ENCODE measurements at regions not wholly inside any gene's neighbourhood (a gene's known extent, or its start where the extent isn't known, plus 50 kb on each side); places are given as distances from the start of the nearest gene placed in this dataset.
A peak's percentile ranks its signal among the peaks of the same experiment; 100 is the strongest.

GRCh38 chr11:37712251-37712650, 1114.2 kb upstream of the RAG2 start:
- H3K36me3 Mint-ChIP-seq (ENCODE audit: unreplicated experiment) = no peaks in the 10 kb centered on the region
- no peak overlapping the region for H3K27ac Mint-ChIP-seq (ENCODE audit: unreplicated experiment)
- TF ChIP-seq, protein P1, sequence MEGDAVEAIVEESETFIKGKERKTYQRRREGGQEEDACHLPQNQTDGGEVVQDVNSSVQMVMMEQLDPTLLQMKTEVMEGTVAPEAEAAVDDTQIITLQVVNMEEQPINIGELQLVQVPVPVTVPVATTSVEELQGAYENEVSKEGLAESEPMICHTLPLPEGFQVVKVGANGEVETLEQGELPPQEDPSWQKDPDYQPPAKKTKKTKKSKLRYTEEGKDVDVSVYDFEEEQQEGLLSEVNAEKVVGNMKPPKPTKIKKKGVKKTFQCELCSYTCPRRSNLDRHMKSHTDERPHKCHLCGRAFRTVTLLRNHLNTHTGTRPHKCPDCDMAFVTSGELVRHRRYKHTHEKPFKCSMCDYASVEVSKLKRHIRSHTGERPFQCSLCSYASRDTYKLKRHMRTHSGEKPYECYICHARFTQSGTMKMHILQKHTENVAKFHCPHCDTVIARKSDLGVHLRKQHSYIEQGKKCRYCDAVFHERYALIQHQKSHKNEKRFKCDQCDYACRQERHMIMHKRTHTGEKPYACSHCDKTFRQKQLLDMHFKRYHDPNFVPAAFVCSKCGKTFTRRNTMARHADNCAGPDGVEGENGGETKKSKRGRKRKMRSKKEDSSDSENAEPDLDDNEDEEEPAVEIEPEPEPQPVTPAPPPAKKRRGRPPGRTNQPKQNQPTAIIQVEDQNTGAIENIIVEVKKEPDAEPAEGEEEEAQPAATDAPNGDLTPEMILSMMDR (IDR thresholded peaks at IDR 0.05) = peak; percentile 29
- DNase-seq (ENCODE audit: extremely low spot score, unreplicated experiment) = no peak
- no peak overlapping the region for H3K4me3 Mint-ChIP-seq (ENCODE audit: unreplicated experiment)
- peaks cover 6% of the 10 kb centered on the region for H3K4me1 Mint-ChIP-seq (ENCODE audit: unreplicated experiment)
- no peaks in the 10 kb centered on the region for H3K9me3 Mint-ChIP-seq (ENCODE audit: unreplicated experiment)
- H3K27me3 Mint-ChIP-seq (ENCODE audit: unreplicated experiment) = no peaks in the 10 kb centered on the region

DNA sequence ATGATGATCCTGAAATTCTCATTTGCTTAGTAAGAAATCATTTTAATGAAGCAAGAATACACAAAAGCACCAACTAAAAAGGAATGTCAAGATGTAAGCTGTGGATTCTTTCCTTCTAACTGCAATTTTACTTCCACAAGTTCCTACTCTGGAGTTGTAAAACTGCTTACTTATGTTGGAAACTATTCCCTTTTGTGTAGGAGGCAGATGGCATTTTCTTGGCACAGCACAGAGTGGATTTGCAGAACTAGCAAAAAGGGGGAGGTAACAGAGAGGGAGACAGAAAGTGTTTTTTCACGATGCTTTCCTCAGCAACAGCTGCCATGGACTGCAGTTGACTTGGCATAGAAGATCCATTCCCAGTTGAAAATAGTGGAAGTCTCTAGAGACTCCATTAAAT, 1112.0 kb upstream of the RAG2 start:
- Mint-ChIP-seq H3K4me3 (ENCODE audit: unreplicated experiment) (no peak overlapping the region), H3K27ac (ENCODE audit: unreplicated experiment) (no peak overlapping the region)

GRCh38 chr11:37704791-37705190, 1106.8 kb upstream of the RAG2 start:
- H3K4me3 Mint-ChIP-seq (ENCODE audit: unreplicated experiment) = no peak overlapping the region
- TF ChIP-seq, protein P1 (IDR thresholded peaks at IDR 0.05) = no peak
- DNase-seq (ENCODE audit: extremely low spot score, unreplicated experiment) = no peak
- H3K9me3 Mint-ChIP-seq (ENCODE audit: unreplicated experiment) = no peaks in the 10 kb centered on the region
- H3K27ac Mint-ChIP-seq (ENCODE audit: unreplicated experiment) = no peak overlapping the region
- no peaks in the 10 kb centered on the region for H3K36me3 Mint-ChIP-seq (ENCODE audit: unreplicated experiment)
- peaks cover 3% of the 10 kb centered on the region for H3K4me1 Mint-ChIP-seq (ENCODE audit: unreplicated experiment)
- H3K27me3 Mint-ChIP-seq (ENCODE audit: unreplicated experiment) = no peaks in the 10 kb centered on the region

More for the DNA sequence above, 1112.0 kb upstream of the RAG2 start:
- Mint-ChIP-seq H3K9me3 (ENCODE audit: unreplicated experiment) (no peaks in the 10 kb centered on the region), H3K36me3 (ENCODE audit: unreplicated experiment) (no peaks in the 10 kb centered on the region), H3K4me1 (ENCODE audit: unreplicated experiment) (peaks cover 6% of the 10 kb centered on the region), H3K27me3 (ENCODE audit: unreplicated experiment) (no peaks in the 10 kb centered on the region)
- TF ChIP-seq, protein P1 (IDR thresholded peaks at IDR 0.05) = no peak
- no peak for DNase-seq (ENCODE audit: extremely low spot score, unreplicated experiment)

DNA sequence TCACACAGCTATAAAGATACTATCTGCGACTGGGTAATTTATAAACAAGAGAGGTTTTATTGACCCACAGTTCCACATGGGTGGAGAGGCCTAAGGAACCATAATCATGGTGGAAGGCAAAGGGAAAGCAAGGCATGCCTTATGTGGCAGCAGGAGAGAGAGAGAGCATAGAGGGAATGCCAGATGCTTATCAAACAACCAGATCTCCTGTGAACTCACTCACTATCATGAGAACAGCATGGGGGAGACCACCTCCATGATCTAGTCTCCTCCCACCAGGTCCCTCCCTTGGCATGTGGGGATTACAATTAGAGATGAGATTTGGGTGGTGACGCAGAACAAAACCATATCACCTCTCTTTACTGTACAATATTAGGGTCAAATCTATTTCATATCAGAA, 1101.6 kb upstream of the RAG2 start:
- H3K9me3 Mint-ChIP-seq (ENCODE audit: unreplicated experiment) = peaks cover 16% of the 10 kb centered on the region
- TF ChIP-seq, protein P1 (IDR thresholded peaks at IDR 0.05) = no peak
- H3K4me1 Mint-ChIP-seq (ENCODE audit: unreplicated experiment) = no peaks in the 10 kb centered on the region
- no peak overlapping the region for H3K27ac Mint-ChIP-seq (ENCODE audit: unreplicated experiment)
- DNase-seq (ENCODE audit: extremely low spot score, unreplicated experiment) = no peak
- no peaks in the 10 kb centered on the region for H3K27me3 Mint-ChIP-seq (ENCODE audit: unreplicated experiment)
- H3K4me3 Mint-ChIP-seq (ENCODE audit: unreplicated experiment) = no peak overlapping the region
- peaks cover under 1% of the 10 kb centered on the region for H3K36me3 Mint-ChIP-seq (ENCODE audit: unreplicated experiment)

- Mint-ChIP-seq H3K4me1 (ENCODE audit: unreplicated experiment) (no peaks in the 10 kb centered on the region), H3K27ac (ENCODE audit: unreplicated experiment) (no peak overlapping the region), H3K4me3 (ENCODE audit: unreplicated experiment) (no peak overlapping the region), H3K27me3 (ENCODE audit: unreplicated experiment) (no peaks in the 10 kb centered on the region), H3K36me3 (ENCODE audit: unreplicated experiment) (peaks cover 3% of the 10 kb centered on the region), H3K9me3 (ENCODE audit: unreplicated experiment) (peaks cover 29% of the 10 kb centered on the region)
- TF ChIP-seq, protein P1 (IDR thresholded peaks at IDR 0.05) = no peak
- DNase-seq (ENCODE audit: extremely low spot score, unreplicated experiment) = no peak
These were observed 1097.2 kb upstream of the RAG2 start for GRCh38 chr11:37695283-37695682.

Measured in osteocyte (in vitro differentiated cells).